Spleen (tissue), 11 donors: ENCODE measurements at regions not wholly inside any gene's neighbourhood (a gene's known extent, or its start where the extent isn't known, plus 50 kb on each side); places are given as distances from the start of the nearest gene placed in this dataset.

ENCODE experiments used
- DNase-seq: peaks from one replicate; pipeline ENCODE4 v3.0.0-alpha.2; 2020
- H3K27ac ChIP-seq, 8 donors: fragments of 200-600 bp; sonication (generic) in 7 of 8; 1 replicate in 4 of 8; 2 replicates in 4 of 8; pipeline versions ENCODE4 v1.5.0 to v1.8.0; 2016 to 2021; ENCODE audit warnings: inconsistent platforms in 4 of 8, mild to moderate bottlenecking in 4 of 8, moderate library complexity in 1 of 8
- H3K27me3 ChIP-seq, 7 donors: fragments of 200-600 bp; sonication (generic) in 6 of 7; replicated peaks in 1 of 7; 1 replicate in 4 of 7; 2 replicates in 3 of 7; pipeline versions ENCODE4 v1.5.0 to v1.8.0; 2016 to 2021; ENCODE audit warnings: inconsistent platforms in 3 of 7, mild to moderate bottlenecking in 1 of 7
- H3K36me3 ChIP-seq, 6 donors: fragments of 200-600 bp; sonication (generic) in 5 of 6; 1 replicate in 4 of 6; 2 replicates in 2 of 6; pipeline versions ENCODE4 v1.5.0 to v1.8.0; 2016 to 2021; ENCODE audit warnings: inconsistent platforms in 2 of 6
- H3K4me1 ChIP-seq, 6 donors: fragments of 200-600 bp; sonication (generic) in 5 of 6; 1 replicate in 3 of 6; 2 replicates in 3 of 6; pipeline versions ENCODE4 v1.5.0 to v1.8.0; 2016 to 2021; ENCODE audit warnings: inconsistent platforms in 3 of 6
- H3K4me3 ChIP-seq, 8 donors: fragments of 200-600 bp; sonication (generic) in 7 of 8; 1 replicate in 4 of 8; 2 replicates in 4 of 8; pipeline versions ENCODE4 v1.5.0 to v1.8.0; 2016 to 2021; ENCODE audit warnings: inconsistent platforms in 4 of 8, mild to moderate bottlenecking in 4 of 8, moderate library complexity in 2 of 8
- H3K9me3 ChIP-seq, 8 donors: fragments of 200-600 bp; sonication (generic) in 7 of 8; 1 replicate in 4 of 8; 2 replicates in 4 of 8; pipeline versions ENCODE4 v1.5.0 to v1.8.0; 2016 to 2021; ENCODE audit warnings: inconsistent platforms in 4 of 8
- CTCF ChIP-seq, 11 experiments: fragments of 200-600 bp in 7 of 11; fragments of 450-650 bp in 4 of 11; sonication (generic) in 4 of 11; IDR thresholded peaks in 8 of 11; conservative IDR thresholded peaks in 3 of 11; 1 replicate in 7 of 11; 2 replicates in 4 of 11; pipeline versions ENCODE4 v1.4.0 to v1.8.0; 2016 to 2021; ENCODE audit warnings: antibody characterized with exemption in 11 of 11, inconsistent platforms in 4 of 11, mild to moderate bottlenecking in 1 of 11
- POLR2A ChIP-seq, 3 donors: fragments of 450-650 bp; IDR thresholded peaks; one replicate each; pipeline ENCODE4 v1.5.1; 2017; ENCODE audit warnings: antibody characterized with exemption in 3 of 3, mild to moderate bottlenecking in 1 of 3
- POLR2AphosphoS5 ChIP-seq, 3 donors: sonication (generic); formaldehyde crosslinking; IDR thresholded peaks; one replicate each; pipeline ENCODE4 v1.5.1; 2017; ENCODE audit warnings: antibody characterized with exemption in 3 of 3
- WGBS, 5 donors: extraction: QIAGEN DNeasy Blood & Tissue Kit in 3 of 5; methylation state at CpG; one replicate each; pipeline versions ENCODE4 v1.1.5 to v1.1.7; 2013 to 2018; 5-methylcytosine and 5-hydroxymethylcytosine counted together
- intact Hi-C: fragments of 100-400 bp; cut with DNase I; formaldehyde crosslinking; loops from one replicate; pipeline ENCODE4 v1.15.0; 2023; ENCODE audit warnings: low total_unique reads
- donor health status: healthy with polysubstance abuse.
- donor health status: DM: no; HTN: no; CAD: no; lungs with moderate emphysema.
- donor health status: DM: no; HTN: no; CAD: no.
- donor health status: Bipolar disorder and iron deficiency.
- donor health status: healthy.
- donor health status: DM: no; HTN: no; CAD: no.
- donor health status: DM: yes; HTN: yes; CAD: no.

GRCh38 chrX:10086676-10087075 lies 70.1 kb upstream of the CLCN4 start:
- H3K9me3 ChIP-seq: no peaks in the 10 kb centered on the region

GRCh38 chrX:10087391-10087790 lies 69.4 kb upstream of the CLCN4 start:
- intact Hi-C loops: no loop called here
- Histone ChIP-seq H3K36me3 (peaks cover 0 to 17% (median 2%) of the 10 kb centered on the region in 6 donors), H3K27me3 (no peaks in the 10 kb centered on the region), H3K27ac (no peak overlapping the region), H3K4me3 (no peak overlapping the region), H3K9me3 (no peaks in the 10 kb centered on the region), H3K4me1 (peaks cover 3 to 57% (median 29%) of the 10 kb centered on the region in 6 donors)
- TF ChIP-seq POLR2AphosphoS5 (IDR thresholded peaks at IDR 0.05) (no peak), CTCF (IDR thresholded peaks at IDR 0.05 in 8 of 11, conservative IDR thresholded peaks at IDR 0.05 in 3 of 11) (no peak), POLR2A (IDR thresholded peaks at IDR 0.05) (no peak)
- WGBS, 5 donors: 78 to 93% (median 89%) methylated on average over 9 of the region's 9 CpGs
- no peak for DNase-seq

More at GRCh38 chrX:10086676-10087075, 70.1 kb upstream of the CLCN4 start:
- Histone ChIP-seq H3K36me3 (peaks cover 0 to 10% (median 0%) of the 10 kb centered on the region in 6 donors), H3K4me3 (no peak overlapping the region), H3K27ac (peak overlapping the region in 2 of 8 donors; percentile 51 to 54), H3K27me3 (no peaks in the 10 kb centered on the region), H3K4me1 (peaks cover 3 to 63% (median 29%) of the 10 kb centered on the region in 6 donors)
- TF ChIP-seq CTCF (IDR thresholded peaks at IDR 0.05 in 8 of 11, conservative IDR thresholded peaks at IDR 0.05 in 3 of 11): no peak
- no peak for TF ChIP-seq POLR2A (IDR thresholded peaks at IDR 0.05)
- no peak for TF ChIP-seq POLR2AphosphoS5 (IDR thresholded peaks at IDR 0.05)
- intact Hi-C loops: no loop called here
- 72 to 88% (median 79%) methylated on average over 8 of the region's 8 CpGs for WGBS, 5 donors
- no peak for DNase-seq

GRCh38 chrX:10089378-10089795 lies 67.4 kb upstream of the CLCN4 start:
- 78 to 94% (median 83%) methylated on average over 3 of the region's 3 CpGs for WGBS, 5 donors
- Histone ChIP-seq H3K4me3 (no peak overlapping the region), H3K9me3 (no peaks in the 10 kb centered on the region), H3K36me3 (peaks cover 0 to 30% (median 2%) of the 10 kb centered on the region in 6 donors), H3K27me3 (no peaks in the 10 kb centered on the region), H3K27ac (peak overlapping the region in 2 of 8 donors; percentile 53 to 78), H3K4me1 (peaks cover 3 to 37% (median 14%) of the 10 kb centered on the region in 6 donors)
- intact Hi-C loops: no loop called here
- TF ChIP-seq POLR2AphosphoS5 (IDR thresholded peaks at IDR 0.05) (no peak), POLR2A (IDR thresholded peaks at IDR 0.05) (no peak), CTCF (IDR thresholded peaks at IDR 0.05 in 8 of 11, conservative IDR thresholded peaks at IDR 0.05 in 3 of 11) (no peak)
- DNase-seq: no peak

- Histone ChIP-seq H3K4me1 (peaks cover 0 to 28% (median 7%) of the 10 kb centered on the region in 6 donors), H3K27ac (peak overlapping the region in 3 of 8 donors; percentile 26 to 78 (median 53)), H3K9me3 (no peaks in the 10 kb centered on the region), H3K27me3 (no peaks in the 10 kb centered on the region), H3K36me3 (peaks cover 0 to 32% (median 2%) of the 10 kb centered on the region in 6 donors), H3K4me3 (no peak overlapping the region)
- TF ChIP-seq POLR2A (IDR thresholded peaks at IDR 0.05) (no peak), POLR2AphosphoS5 (IDR thresholded peaks at IDR 0.05) (no peak), CTCF (IDR thresholded peaks at IDR 0.05 in 8 of 11, conservative IDR thresholded peaks at IDR 0.05 in 3 of 11) (no peak)
- intact Hi-C loops: no loop called here
- 64 to 87% (median 80%) methylated on average over 11 of the region's 11 CpGs for WGBS, 5 donors
- no peak for DNase-seq
These were observed 66.5 kb upstream of the CLCN4 start for GRCh38 chrX:10090319-10090718.
